LNCaP clone FGC (cell line): ENCODE measurements at regions not wholly inside any gene's neighbourhood (a gene's known extent, or its start where the extent isn't known, plus 50 kb on each side); places are given as distances from the start of the nearest gene placed in this dataset.

Source experiments
- DNase-seq: peaks from one replicate; pipeline ENCODE4 v3.0.0-alpha.2; 2011; ENCODE audit warnings: low read depth
- H3K4me3 ChIP-seq: 2 replicates; pipeline ENCODE4 v1.5.1; 2011; ENCODE audit warnings: mild to moderate bottlenecking, low read depth, low read length, control low read depth
- TF ChIP-seq, protein P1 (sequence below): IDR thresholded peaks from 2 replicates; pipeline ENCODE4 v1.5.1; 2012; ENCODE audit warnings: mild to moderate bottlenecking; ENCODE audit not compliant: control insufficient read depth, insufficient read depth; ENCODE audit errors: extremely low read depth

DNA sequence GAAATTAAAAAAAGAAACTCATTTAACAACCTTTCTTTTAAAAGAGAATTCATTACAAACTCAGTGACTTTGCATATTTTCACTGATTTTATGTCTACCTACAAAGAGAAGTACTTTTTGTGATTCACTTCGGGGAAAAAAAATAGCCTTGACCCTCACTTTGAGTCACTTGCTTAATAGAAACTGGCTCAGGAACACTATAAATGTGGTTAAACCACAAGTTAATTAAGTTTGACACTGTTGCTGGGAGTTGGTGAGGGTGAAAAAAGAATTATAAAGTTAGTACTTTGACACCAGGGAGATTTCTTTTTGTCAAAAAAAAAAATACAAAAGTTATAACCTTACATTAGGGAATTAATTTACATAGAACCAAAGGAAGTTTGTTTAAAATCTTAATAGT, 810.9 kb downstream of the NR2F2 start:
- TF ChIP-seq, protein P1, sequence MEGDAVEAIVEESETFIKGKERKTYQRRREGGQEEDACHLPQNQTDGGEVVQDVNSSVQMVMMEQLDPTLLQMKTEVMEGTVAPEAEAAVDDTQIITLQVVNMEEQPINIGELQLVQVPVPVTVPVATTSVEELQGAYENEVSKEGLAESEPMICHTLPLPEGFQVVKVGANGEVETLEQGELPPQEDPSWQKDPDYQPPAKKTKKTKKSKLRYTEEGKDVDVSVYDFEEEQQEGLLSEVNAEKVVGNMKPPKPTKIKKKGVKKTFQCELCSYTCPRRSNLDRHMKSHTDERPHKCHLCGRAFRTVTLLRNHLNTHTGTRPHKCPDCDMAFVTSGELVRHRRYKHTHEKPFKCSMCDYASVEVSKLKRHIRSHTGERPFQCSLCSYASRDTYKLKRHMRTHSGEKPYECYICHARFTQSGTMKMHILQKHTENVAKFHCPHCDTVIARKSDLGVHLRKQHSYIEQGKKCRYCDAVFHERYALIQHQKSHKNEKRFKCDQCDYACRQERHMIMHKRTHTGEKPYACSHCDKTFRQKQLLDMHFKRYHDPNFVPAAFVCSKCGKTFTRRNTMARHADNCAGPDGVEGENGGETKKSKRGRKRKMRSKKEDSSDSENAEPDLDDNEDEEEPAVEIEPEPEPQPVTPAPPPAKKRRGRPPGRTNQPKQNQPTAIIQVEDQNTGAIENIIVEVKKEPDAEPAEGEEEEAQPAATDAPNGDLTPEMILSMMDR, result no peak
- no peak for DNase-seq

DNA sequence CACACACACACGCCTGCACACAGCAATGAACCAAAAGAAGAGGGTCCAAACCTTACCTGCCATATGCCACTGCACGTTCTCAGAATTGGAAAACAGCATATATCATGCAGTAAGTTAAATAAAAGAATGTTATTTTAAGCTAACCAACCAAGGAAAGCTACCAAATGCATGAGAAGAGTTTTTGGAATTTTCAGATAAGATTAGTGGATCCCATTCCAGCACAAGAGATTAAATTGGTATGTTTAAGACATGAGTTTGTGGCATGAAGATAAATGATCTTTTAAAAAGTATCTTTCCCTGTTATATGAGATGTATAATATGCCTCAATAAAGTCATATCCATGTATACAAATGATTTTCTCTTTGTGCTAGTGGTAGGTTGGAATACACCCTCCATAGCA, 811.4 kb downstream of the NR2F2 start:
- DNase-seq, result no peak
- TF ChIP-seq, protein P1, result no peak
- H3K4me3 ChIP-seq, result no peak overlapping the region

More for the DNA sequence above, 810.9 kb downstream of the NR2F2 start:
- H3K4me3 ChIP-seq, result no peak overlapping the region

DNA sequence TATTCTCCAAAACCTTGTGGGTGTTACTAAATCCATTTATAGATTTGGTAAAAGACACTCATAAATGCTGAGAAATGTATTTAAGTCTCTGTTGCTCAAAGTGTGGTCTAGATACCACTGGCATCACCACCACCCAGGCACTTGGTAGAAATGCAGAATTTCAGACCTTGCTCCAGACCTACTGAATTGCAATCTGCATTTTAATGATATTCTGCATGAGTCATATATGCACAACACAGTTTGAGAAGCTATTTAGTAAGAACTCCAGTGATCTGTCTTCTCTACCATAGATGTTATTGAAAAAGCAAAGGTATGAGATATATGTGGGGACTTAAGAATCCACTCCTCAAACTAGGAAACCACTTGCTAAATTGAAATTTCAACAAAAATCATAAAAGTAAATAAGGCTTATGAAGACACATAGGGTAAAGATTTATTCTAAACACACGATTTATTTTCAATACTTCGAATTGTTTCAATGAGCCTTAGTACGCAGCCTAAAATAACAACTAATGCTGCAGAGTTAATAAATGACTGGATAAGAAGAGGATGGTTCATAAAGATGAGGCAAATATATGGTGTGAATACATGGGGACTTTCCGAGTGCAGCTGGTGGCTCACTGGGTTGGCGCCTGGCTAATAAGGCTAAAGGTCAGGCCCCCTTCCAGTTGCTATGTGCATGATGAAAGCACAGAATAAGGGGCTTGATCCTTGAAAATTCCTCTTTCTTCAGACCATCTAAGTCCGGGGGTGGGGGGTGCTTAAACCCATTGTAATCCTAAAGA, 813.3 kb downstream of the NR2F2 start:
- TF ChIP-seq, protein P1, result no peak
- H3K4me3 ChIP-seq, result no peak overlapping the region
- no peak for DNase-seq

DNA sequence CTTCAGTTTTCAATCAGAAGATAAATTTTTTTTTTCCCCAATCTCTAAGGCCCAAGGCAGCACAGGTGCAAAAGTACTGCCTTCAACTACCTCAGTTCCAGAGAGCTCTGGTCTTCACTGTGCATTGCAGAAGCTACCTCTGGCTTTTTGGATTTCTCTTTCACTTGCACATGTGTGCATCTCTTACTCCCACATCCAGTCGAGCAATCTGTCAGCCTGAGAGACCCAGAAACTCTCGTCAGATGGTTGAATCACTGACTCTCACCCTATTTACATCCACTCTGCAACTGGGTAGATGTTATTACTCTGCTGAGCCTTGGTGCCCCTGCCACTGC, 813.8 kb downstream of the NR2F2 start:
- DNase-seq, result no peak
- H3K4me3 ChIP-seq, result no peak overlapping the region
- TF ChIP-seq, protein P1, result no peak

DNA sequence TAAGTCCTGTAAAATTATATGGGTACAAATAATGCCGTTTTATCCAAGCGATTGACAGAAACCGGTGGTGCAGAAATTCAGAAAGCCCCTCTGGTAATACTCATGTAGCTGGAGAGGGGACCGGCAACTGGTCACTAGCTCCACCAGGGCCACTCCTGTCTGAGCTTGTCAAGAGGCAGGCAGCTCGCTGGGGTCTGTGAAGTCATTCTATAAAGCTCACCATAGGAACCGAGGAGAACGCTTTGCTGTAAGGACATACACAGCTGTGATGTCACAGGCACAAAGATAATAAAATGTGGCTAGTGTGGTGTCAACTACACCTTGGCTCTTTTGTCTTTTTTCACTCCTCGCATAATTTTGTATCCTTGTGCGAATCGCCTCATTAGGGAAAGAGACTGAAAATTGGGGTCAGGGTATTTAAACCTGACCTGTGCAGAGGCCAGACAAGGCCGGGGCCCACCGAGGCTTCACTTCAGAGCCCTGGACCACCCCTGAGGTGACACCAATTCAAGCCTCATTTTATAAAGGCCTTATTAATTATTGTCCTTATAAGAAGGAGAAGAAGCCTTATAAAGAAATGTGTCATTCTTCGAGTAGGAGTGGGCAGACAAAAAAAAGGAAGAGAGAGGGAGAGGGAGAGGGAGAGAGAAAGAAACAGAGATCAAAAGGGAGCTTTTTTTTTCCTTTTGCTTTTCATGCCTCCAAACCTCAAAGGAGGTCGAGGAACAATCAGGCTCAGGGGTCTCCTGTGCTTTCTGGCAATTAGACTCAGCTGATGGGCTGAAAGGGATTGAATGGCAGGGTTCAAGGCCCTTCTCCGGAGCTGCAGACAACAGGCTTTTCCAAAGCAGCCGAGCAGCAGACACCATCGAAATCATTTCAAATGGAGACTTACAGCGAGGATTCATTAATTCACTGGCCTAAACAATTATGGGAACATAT, 813.3 kb upstream of the ARRDC4 start:
- no peak overlapping the region for H3K4me3 ChIP-seq
- TF ChIP-seq, protein P1, result no peak
- DNase-seq, result no peak

DNA sequence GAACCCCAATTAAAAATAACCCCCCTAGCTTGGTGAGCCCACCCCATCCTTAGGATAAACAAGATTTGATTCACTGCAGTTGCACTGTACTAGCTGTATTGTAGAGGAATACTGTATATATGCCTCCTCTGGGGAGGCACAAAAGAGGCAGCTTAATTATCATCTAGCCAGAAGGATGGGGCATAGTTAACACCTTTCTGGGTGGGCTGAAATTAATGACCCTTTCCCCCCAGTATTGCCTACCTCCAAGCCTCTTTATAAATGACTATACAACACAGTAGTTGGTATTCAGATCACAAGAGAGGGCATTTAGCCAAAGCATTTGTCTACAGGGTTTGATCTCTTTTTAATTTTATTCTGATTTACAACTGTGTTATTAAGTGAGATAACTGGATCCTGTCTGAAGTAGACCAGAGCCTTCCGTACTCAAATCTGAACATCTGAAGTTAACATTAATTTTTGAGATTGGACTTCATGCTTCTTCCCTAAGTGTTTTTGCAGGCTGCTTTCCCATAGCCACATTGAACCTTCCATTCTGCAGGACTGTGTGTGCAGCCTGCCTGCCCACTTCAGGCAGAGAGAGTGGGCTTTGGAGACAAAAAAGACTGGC, 807.0 kb upstream of the ARRDC4 start:
- TF ChIP-seq, protein P1, result no peak
- no peak overlapping the region for H3K4me3 ChIP-seq
- DNase-seq, result no peak
